HG02759 (cell line): ENCODE measurements at regions not wholly inside any gene's neighbourhood (a gene's known extent, or its start where the extent isn't known, plus 50 kb on each side); places are given as distances from the start of the nearest gene placed in this dataset.
"Not testable (repeated sequence)": the region's sequence is repeated elsewhere in the genome, so short reads cannot be mapped to it uniquely, and the experiment has no call there.

ENCODE experiments used
- ATAC-seq: cut with Tn5 transposase; IDR thresholded peaks from one replicate; pipeline ENCODE4 v1.9.1; 2021; ENCODE audit warnings: mild to moderate bottlenecking, moderate library complexity; ENCODE audit not compliant: unreplicated experiment

GRCh38 chr13:55777612-55778011, 1363.1 kb upstream of the PRR20A start:
- no peak for ATAC-seq

- ATAC-seq, result no peak
Measured at GRCh38 chr13:55783841-55784240, 1356.9 kb upstream of the PRR20A start.

- ATAC-seq, result no peak
Measured at GRCh38 chr13:55788548-55788947, 1352.2 kb upstream of the PRR20A start.

- no peak for ATAC-seq
Measured at GRCh38 chr13:55792544-55793193, 1348.0 kb upstream of the PRR20A start.

- no peak for ATAC-seq
Measured at GRCh38 chr13:55815458-55816033, 1325.2 kb upstream of the PRR20A start.

- ATAC-seq, result no peak
Measured at GRCh38 chr13:55816976-55817601, 1323.6 kb upstream of the PRR20A start.

GRCh38 chr13:55820817-55821216, 1319.9 kb upstream of the PRR20A start:
- no peak for ATAC-seq

GRCh38 chr13:55869648-55870047, 1271.1 kb upstream of the PRR20A start:
- ATAC-seq, result no peak

- ATAC-seq, result no peak
Measured at GRCh38 chr13:55887561-55887960, 1253.2 kb upstream of the PRR20A start.

- ATAC-seq, result no peak
Measured at GRCh38 chr13:55893540-55893939, 1247.2 kb upstream of the PRR20A start.

- no peak for ATAC-seq
Measured at GRCh38 chr13:55937180-55937579, 1203.5 kb upstream of the PRR20A start.

GRCh38 chr13:55948175-55948574, 1192.5 kb upstream of the PRR20A start:
- no peak for ATAC-seq

GRCh38 chr13:55963934-55964333, 1176.8 kb upstream of the PRR20A start:
- ATAC-seq, result no peak

- no peak for ATAC-seq
Measured at GRCh38 chr13:55967055-55967454, 1173.7 kb upstream of the PRR20A start.

GRCh38 chr13:55977436-55977835, 1163.3 kb upstream of the PRR20A start:
- ATAC-seq, result no peak

- ATAC-seq, result no peak
Measured at GRCh38 chr13:55981381-55981780, 1159.3 kb upstream of the PRR20A start.

- not testable (repeated sequence) for ATAC-seq
Measured at GRCh38 chr13:55984026-55984425, 1156.7 kb upstream of the PRR20A start.

GRCh38 chr13:55990631-55991030, 1150.1 kb upstream of the PRR20A start:
- ATAC-seq, result no peak

- no peak for ATAC-seq
Measured at GRCh38 chr13:55991666-55992065, 1149.1 kb upstream of the PRR20A start.

GRCh38 chr13:55992145-55992544, 1148.6 kb upstream of the PRR20A start:
- no peak for ATAC-seq

GRCh38 chr13:55999709-56000108, 1141.0 kb upstream of the PRR20A start:
- no peak for ATAC-seq

- ATAC-seq, result no peak
Measured at GRCh38 chr13:56009418-56009817, 1131.3 kb upstream of the PRR20A start.
